Right lobe of liver (tissue), 4 donors: ENCODE measurements at regions not wholly inside any gene's neighbourhood (a gene's known extent, or its start where the extent isn't known, plus 50 kb on each side); places are given as distances from the start of the nearest gene placed in this dataset.

ENCODE experiments used
- CTCF ChIP-seq, 4 donors: fragments of 200-600 bp in 3 of 4; fragments of 450-650 bp in 1 of 4; IDR thresholded peaks; one replicate each; pipeline versions ENCODE4 v1.5.1 to v1.8.0; 2016 to 2022; ENCODE audit warnings: antibody characterized with exemption in 4 of 4, mild to moderate bottlenecking in 2 of 4
- POLR2A ChIP-seq: fragments of 450-650 bp; IDR thresholded peaks from one replicate; pipeline ENCODE4 v1.6.1; 2017; ENCODE audit warnings: antibody characterized with exemption, mild to moderate bottlenecking
- donor health status: DM: no; HTN: no; CAD: no.
- donor health status: DM: no; HTN: no; CAD: no.
- donor health status: DM: no; HTN: yes; CAD: no.

DNA sequence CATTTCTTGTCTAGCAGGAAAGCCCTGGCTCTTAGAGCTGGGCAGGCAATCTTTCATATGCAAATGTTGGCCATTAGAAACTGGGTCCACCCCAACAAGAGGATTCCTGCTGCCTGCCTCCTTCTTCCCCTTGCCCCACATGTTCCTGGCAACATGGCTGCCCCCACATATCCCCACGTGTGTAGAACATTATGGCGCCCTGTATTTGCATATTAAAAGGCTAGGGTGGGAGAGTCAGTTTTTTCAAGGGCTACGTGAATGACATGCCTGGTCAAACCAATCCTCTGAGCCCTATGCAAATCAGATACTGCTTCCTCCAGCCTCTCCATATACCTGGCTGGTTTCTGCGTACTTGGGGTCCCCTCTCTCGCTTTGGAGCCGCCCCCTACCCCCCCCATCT is 514.0 kb downstream of the FUT8 start:
- no peak for TF ChIP-seq CTCF (IDR thresholded peaks at IDR 0.05)
- no peak for TF ChIP-seq POLR2A
